ENCODE measurements at regions not wholly inside any gene's neighbourhood (a gene's known extent, or its start where the extent isn't known, plus 50 kb on each side); places are given as distances from the start of the nearest gene placed in this dataset.

GRCh38 chr4:163662768-163663167 is 168.3 kb downstream of the TMA16 start:
- H3K27ac Mint-ChIP-seq, result no peak overlapping the region
- WGBS (ENCODE audit: extremely low coverage, insufficient read length, low lambda C conversion rate), result no CpG with 5 or more reads among the region's 6 CpGs
- H2AFZ ChIP-seq (ENCODE audit: low read length), result no peak overlapping the region

More at GRCh38 chr4:163662768-163663167, 168.3 kb downstream of the TMA16 start:
- Histone ChIP-seq H3K27ac (ENCODE audit: insufficient read length, low read depth, low read length) (no peak overlapping the region), H2BK5ac (ENCODE audit: insufficient read length, low read length) (no peak overlapping the region), H3K18ac (ENCODE audit: insufficient read length, low read depth, low read length) (no peak overlapping the region), H3K79me2 (ENCODE audit: insufficient read depth, low read length) (no peaks in the 10 kb centered on the region), H4K8ac (replicated peaks; ENCODE audit: insufficient read length, low read depth, low read length) (no peak overlapping the region), H4K91ac (ENCODE audit: insufficient read length, low read depth, low read length) (no peak overlapping the region), H3K9me3 (ENCODE audit: control insufficient read depth, low read depth, low read length) (no peaks in the 10 kb centered on the region), H3K27me3 (ENCODE audit: insufficient read depth, low read length) (no peaks in the 10 kb centered on the region), H3K4me1 (ENCODE audit: insufficient read depth, low read length) (no peaks in the 10 kb centered on the region), H3K23ac (ENCODE audit: insufficient read length, low read depth, low read length) (no peak overlapping the region), H4K20me1 (ENCODE audit: control insufficient read depth, insufficient read depth, insufficient read length) (no peaks in the 10 kb centered on the region), H2BK20ac (ENCODE audit: low read depth, low read length, poor library complexity, severe bottlenecking) (no peak overlapping the region), H2AK5ac (ENCODE audit: insufficient read length, low read length) (no peak overlapping the region), H2BK120ac (ENCODE audit: low read depth, low read length, poor library complexity, severe bottlenecking) (no peak overlapping the region), H4K5ac (ENCODE audit: insufficient read length, low read depth, low read length) (no peak overlapping the region), H2BK15ac (ENCODE audit: low read depth, low read length) (no peak overlapping the region), H3K23me2 (ENCODE audit: insufficient read length, low read depth, low read length, poor library complexity, severe bottlenecking) (no peaks in the 10 kb centered on the region), H3K4me2 (ENCODE audit: insufficient read depth, insufficient read length, low read length) (no peak overlapping the region), H3K9ac (ENCODE audit: extremely low read depth, insufficient read length, low read length) (no peak overlapping the region), H3K79me1 (ENCODE audit: insufficient read depth, low read depth, low read length, poor library complexity, severe bottlenecking) (no peaks in the 10 kb centered on the region), H3T11ph (ENCODE audit: low read length) (no peak overlapping the region), H3K4ac (ENCODE audit: low read depth, low read length) (no peak overlapping the region), H3K14ac (ENCODE audit: insufficient read depth, low read length) (no peak overlapping the region), H2BK12ac (ENCODE audit: insufficient read length, low read depth, low read length) (no peak overlapping the region), H3K56ac (ENCODE audit: insufficient read length, low read depth, low read length) (no peak overlapping the region)
- DNase-seq, result no peak
- TF ChIP-seq CTCF (conservative IDR thresholded peaks at IDR 0.05), result no peak
- Mint-ChIP-seq H3K9me3 (peaks cover 3 to 5% of the 10 kb centered on the region in 2 experiments; a peak in 3 of 5 replicates), H3K36me3 (ENCODE audit: insufficient read depth in 1 of 3, low read depth in 3 of 3) (no peaks in the 10 kb centered on the region), H3K4me1 (no peaks in the 10 kb centered on the region), H3K4me3 (no peak overlapping the region), H3K27me3 (ENCODE audit: low read depth) (no peaks in the 10 kb centered on the region)
